CD14-positive monocyte (primary cell): ENCODE measurements at regions not wholly inside any gene's neighbourhood (a gene's known extent, or its start where the extent isn't known, plus 50 kb on each side); places are given as distances from the start of the nearest gene placed in this dataset.

Experiments
- DNase-seq, 3 donors: peaks; one replicate each; pipeline ENCODE4 v3.0.0-alpha.2; 2011 to 2022
- H2AFZ ChIP-seq: 2 replicates; pipeline ENCODE4 v1.6.0; 2012; ENCODE audit warnings: mild to moderate bottlenecking, low read depth, low read length, inconsistent platforms; ENCODE audit not compliant: insufficient read depth, poor library complexity, severe bottlenecking
- H3K27ac ChIP-seq, 2 donors: 1 replicate in 1 of 2; 2 replicates in 1 of 2; pipeline ENCODE4 v1.5.1; 2012 to 2013; ENCODE audit warnings: low read length in 2 of 2, control low read depth in 1 of 2, inconsistent platforms in 1 of 2, low read depth in 1 of 2, mild to moderate bottlenecking in 1 of 2
- H3K27me3 ChIP-seq, 2 donors: one replicate each; pipeline versions ENCODE4 v1.6.0 to v1.6.1; 2011 to 2013; ENCODE audit warnings: low read length in 2 of 2; ENCODE audit not compliant: control insufficient read depth in 2 of 2, insufficient read depth in 2 of 2
- H3K36me3 ChIP-seq, 2 donors: replicated peaks in 1 of 2; 1 replicate in 1 of 2; 2 replicates in 1 of 2; pipeline versions ENCODE4 v1.5.1 to v1.6.1; 2012 to 2013; ENCODE audit warnings: low read length in 2 of 2, control low read depth in 1 of 2, inconsistent platforms in 1 of 2, mild to moderate bottlenecking in 1 of 2; ENCODE audit not compliant: insufficient read depth in 2 of 2, control insufficient read depth in 1 of 2
- H3K4me1 ChIP-seq, 2 donors: 1 replicate in 1 of 2; 2 replicates in 1 of 2; pipeline versions ENCODE4 v1.5.1 to v1.6.1; 2012 to 2013; ENCODE audit warnings: low read length in 2 of 2, control low read depth in 1 of 2, inconsistent platforms in 1 of 2, mild to moderate bottlenecking in 1 of 2, moderate library complexity in 1 of 2; ENCODE audit not compliant: insufficient read depth in 2 of 2, control insufficient read depth in 1 of 2
- H3K4me2 ChIP-seq: replicated peaks from 2 replicates; pipeline ENCODE3; 2012; ENCODE audit warnings: low read length, moderate library complexity, mild to moderate bottlenecking; ENCODE audit not compliant: poor library complexity, severe bottlenecking; ENCODE audit errors: extremely low read depth
- H3K4me3 ChIP-seq, 3 experiments: fragments of 200-600 bp in 1 of 3; sonication (generic) in 1 of 3; replicated peaks in 1 of 3; 1 replicate in 2 of 3; 2 replicates in 1 of 3; pipeline ENCODE4 v1.5.1; 2011 to 2013; ENCODE audit warnings: low read length in 3 of 3, mild to moderate bottlenecking in 3 of 3, control low read depth in 2 of 3, low read depth in 2 of 3, inconsistent platforms in 1 of 3, moderate library complexity in 1 of 3
- H3K79me2 ChIP-seq: 2 replicates; pipeline ENCODE4 v1.6.0; 2012; ENCODE audit warnings: mild to moderate bottlenecking, control low read depth, inconsistent platforms, low read length, moderate library complexity; ENCODE audit not compliant: insufficient read depth
- H3K9ac ChIP-seq: 2 replicates; pipeline ENCODE4 v1.6.0; 2017; ENCODE audit warnings: low read length, mild to moderate bottlenecking; ENCODE audit not compliant: insufficient read depth, poor library complexity, severe bottlenecking
- H3K9me3 ChIP-seq, 2 donors: replicated peaks in 1 of 2; 1 replicate in 1 of 2; 2 replicates in 1 of 2; pipeline versions ENCODE4 v1.5.1 to v1.6.1; 2012 to 2013; ENCODE audit warnings: low read length in 2 of 2, control low read depth in 1 of 2; ENCODE audit not compliant: control insufficient read depth in 1 of 2, insufficient read depth in 1 of 2
- H4K20me1 ChIP-seq: 2 replicates; pipeline ENCODE4 v1.6.0; 2012; ENCODE audit warnings: mild to moderate bottlenecking, low read length, control low read depth, moderate library complexity; ENCODE audit not compliant: insufficient read depth
- H3K27ac Mint-ChIP-seq, 7 donors: one replicate each; pipeline ENCODE4 v1.8.0; 2020; ENCODE audit warnings: mild to moderate bottlenecking in 7 of 7, mixed read lengths in 7 of 7, moderate library complexity in 6 of 7, inconsistent platforms in 2 of 7
- H3K27me3 Mint-ChIP-seq, 3 donors: one replicate each; pipeline ENCODE4 v1.8.0; 2021 to 2022; ENCODE audit warnings: low read depth in 3 of 3, mild to moderate bottlenecking in 3 of 3, mixed read lengths in 3 of 3, moderate library complexity in 3 of 3, inconsistent platforms in 1 of 3
- H3K36me3 Mint-ChIP-seq, 2 donors: one replicate each; pipeline ENCODE4 v1.8.0; 2020; ENCODE audit warnings: mixed read lengths in 2 of 2, inconsistent platforms in 1 of 2, mild to moderate bottlenecking in 1 of 2
- H3K4me1 Mint-ChIP-seq: one replicate; pipeline ENCODE4 v1.8.0; 2020; ENCODE audit warnings: mild to moderate bottlenecking, mixed read lengths
- H3K4me3 Mint-ChIP-seq, 2 donors: one replicate each; pipeline ENCODE4 v1.8.0; 2020; ENCODE audit warnings: mild to moderate bottlenecking in 2 of 2, mixed read lengths in 2 of 2, moderate library complexity in 1 of 2
- H3K9me3 Mint-ChIP-seq, 7 donors: one replicate each; pipeline ENCODE4 v1.8.0; 2020 to 2022; ENCODE audit warnings: mixed read lengths in 7 of 7, mild to moderate bottlenecking in 6 of 7, moderate library complexity in 6 of 7, inconsistent platforms in 2 of 7
- CTCF ChIP-seq: fragments of 200-600 bp; IDR thresholded peaks from one replicate; pipeline ENCODE4 v1.8.0; 2022; ENCODE audit warnings: antibody characterized with exemption, mild to moderate bottlenecking
- WGBS: methylation state at CpG from one replicate; pipeline ENCODE4 v1.1.5; 2013; ENCODE audit warnings: missing lambda C conversion rate; ENCODE audit not compliant: insufficient coverage; 5-methylcytosine and 5-hydroxymethylcytosine counted together
- intact Hi-C, 2 donors: fragments of 100-400 bp; cut with micrococcal nuclease; formaldehyde crosslinking; loops; one replicate each; pipeline versions ENCODE4 v1.15.0 to v1.15.1; 2023

GRCh38 chr6:47360388-47360787, 50.7 kb upstream of the TNFRSF21 start:
- Histone ChIP-seq H3K9ac (no peak overlapping the region), H3K27me3 (no peaks in the 10 kb centered on the region), H3K27ac (no peak overlapping the region), H3K36me3 (no peaks in the 10 kb centered on the region), H3K4me3 (no peak overlapping the region), H2AFZ (no peak overlapping the region), H4K20me1 (no peaks in the 10 kb centered on the region), H3K4me2 (no peak overlapping the region), H3K79me2 (no peaks in the 10 kb centered on the region), H3K4me1 (peaks cover 26 to 35% of the 10 kb centered on the region in 2 donors), H3K9me3 (no peaks in the 10 kb centered on the region)
- H3K4me1 Mint-ChIP-seq: peaks cover 36% of the 10 kb centered on the region
- no peak for DNase-seq
- peaks cover 0 to 1% (median 0%) of the 10 kb centered on the region in 3 donors for H3K27me3 Mint-ChIP-seq
- H3K27ac Mint-ChIP-seq: no peak overlapping the region
- H3K4me3 Mint-ChIP-seq: no peak overlapping the region
- H3K9me3 Mint-ChIP-seq: no peaks in the 10 kb centered on the region
- H3K36me3 Mint-ChIP-seq: no peaks in the 10 kb centered on the region
- TF ChIP-seq CTCF: no peak
- intact Hi-C loops: no loop called here

- intact Hi-C loops: no loop called here
- 98% methylated on average over 4 of the region's 10 CpGs for WGBS
- no peaks in the 10 kb centered on the region for H3K79me2 ChIP-seq
- H3K4me1 ChIP-seq: peaks cover 16 to 21% of the 10 kb centered on the region in 2 donors
- H3K4me2 ChIP-seq: no peak overlapping the region
- H3K4me3 ChIP-seq: no peak overlapping the region
- no peak for TF ChIP-seq CTCF
- Mint-ChIP-seq H3K4me3 (no peak overlapping the region), H3K4me1 (peaks cover 24% of the 10 kb centered on the region), H3K36me3 (no peaks in the 10 kb centered on the region), H3K9me3 (peaks cover 0 to 7% (median 0%) of the 10 kb centered on the region in 7 donors), H3K27me3 (peaks cover 0 to 1% (median 0%) of the 10 kb centered on the region in 3 donors), H3K27ac (no peak overlapping the region)
- no peak overlapping the region for H2AFZ ChIP-seq
- no peaks in the 10 kb centered on the region for H4K20me1 ChIP-seq
- H3K27ac ChIP-seq: no peak overlapping the region
- no peaks in the 10 kb centered on the region for H3K36me3 ChIP-seq
- no peaks in the 10 kb centered on the region for H3K27me3 ChIP-seq
- no peak overlapping the region for H3K9ac ChIP-seq
- DNase-seq: no peak
- H3K9me3 ChIP-seq: peaks cover 0 to 3% of the 10 kb centered on the region in 2 donors
Observed at GRCh38 chr6:47362857-47363461, 53.3 kb upstream of the TNFRSF21 start.
